ENCODE measurements at regions not wholly inside any gene's neighbourhood (a gene's known extent, or its start where the extent isn't known, plus 50 kb on each side); places are given as distances from the start of the nearest gene placed in this dataset.

- H3K36me3 ChIP-seq, result no peaks in the 10 kb centered on the region
- H3K4me3 ChIP-seq, result no peak overlapping the region
- no peak for TF ChIP-seq POLR2A (IDR thresholded peaks at IDR 0.05)
- TF ChIP-seq CTCF (IDR thresholded peaks at IDR 0.05), result no peak
- WGBS (ENCODE audit: insufficient coverage, low coverage, low lambda C conversion rate, missing lambda C conversion rate), result 70% methylated on average over 1 of the region's 1 CpG
- no peaks in the 10 kb centered on the region for H3K4me1 ChIP-seq
- DNase-seq (no peak), ATAC-seq (no peak)
- no peaks in the 10 kb centered on the region for H3K27me3 ChIP-seq
- H3K9me3 ChIP-seq, result no peaks in the 10 kb centered on the region
- intact Hi-C loops (cut with DNase I), result no loop called here
- no peak overlapping the region for H3K27ac ChIP-seq
Observed at GRCh38 chr16:55123652-55124051, 193.0 kb downstream of the IRX5 start.

DNA sequence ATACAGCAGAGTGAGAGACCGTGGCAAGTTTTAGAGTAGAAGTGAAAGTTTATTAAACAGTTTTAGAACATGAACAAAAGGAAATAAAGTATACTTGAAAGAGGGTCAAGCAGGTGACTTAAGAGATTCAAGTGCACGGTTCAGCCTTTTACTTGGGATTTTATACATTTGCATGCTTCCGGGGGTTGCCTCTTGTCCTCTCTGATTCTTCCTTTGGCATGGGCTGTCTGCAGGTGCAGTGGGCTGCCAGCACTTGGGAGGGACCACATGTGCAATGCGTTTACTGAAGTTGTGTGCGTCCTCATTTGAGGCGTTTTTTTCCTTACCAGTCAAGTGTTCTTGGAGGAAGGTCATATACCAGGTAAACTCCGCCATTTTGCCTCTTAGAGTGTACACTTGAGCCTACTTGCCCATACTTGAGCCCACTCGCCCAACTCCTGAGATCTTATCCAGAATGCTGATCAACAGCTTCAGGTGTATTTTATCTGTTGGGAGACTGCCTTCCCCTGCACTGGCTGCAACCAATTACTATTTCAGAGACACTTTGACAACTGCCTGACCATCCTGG lies 195.2 kb downstream of the IRX5 start:
- Histone ChIP-seq H3K4me3 (no peak overlapping the region), H3K9me3 (no peaks in the 10 kb centered on the region), H3K4me1 (no peaks in the 10 kb centered on the region), H3K36me3 (no peaks in the 10 kb centered on the region), H3K27ac (no peak overlapping the region), H3K27me3 (no peaks in the 10 kb centered on the region)
- DNase-seq, result no peak
- WGBS (ENCODE audit: insufficient coverage, low coverage, low lambda C conversion rate, missing lambda C conversion rate), result 74% methylated on average over 8 of the region's 8 CpGs
- ATAC-seq, result no peak
- TF ChIP-seq CTCF (IDR thresholded peaks at IDR 0.05) (no peak), POLR2A (IDR thresholded peaks at IDR 0.05) (no peak)
- intact Hi-C loops (cut with DNase I), result no loop called here

GRCh38 chr16:55126456-55126855 lies 195.8 kb downstream of the IRX5 start:
- Histone ChIP-seq H3K27me3 (no peaks in the 10 kb centered on the region), H3K4me3 (no peak overlapping the region), H3K9me3 (no peaks in the 10 kb centered on the region), H3K4me1 (no peaks in the 10 kb centered on the region), H3K27ac (no peak overlapping the region), H3K36me3 (no peaks in the 10 kb centered on the region)
- no peak for TF ChIP-seq POLR2A (IDR thresholded peaks at IDR 0.05)
- TF ChIP-seq CTCF (IDR thresholded peaks at IDR 0.05), result no peak
- 63% methylated on average over 7 of the region's 8 CpGs for WGBS (ENCODE audit: insufficient coverage, low coverage, low lambda C conversion rate, missing lambda C conversion rate)
- intact Hi-C loops (cut with DNase I), result no loop called here
- DNase-seq (no peak), ATAC-seq (no peak)

DNA sequence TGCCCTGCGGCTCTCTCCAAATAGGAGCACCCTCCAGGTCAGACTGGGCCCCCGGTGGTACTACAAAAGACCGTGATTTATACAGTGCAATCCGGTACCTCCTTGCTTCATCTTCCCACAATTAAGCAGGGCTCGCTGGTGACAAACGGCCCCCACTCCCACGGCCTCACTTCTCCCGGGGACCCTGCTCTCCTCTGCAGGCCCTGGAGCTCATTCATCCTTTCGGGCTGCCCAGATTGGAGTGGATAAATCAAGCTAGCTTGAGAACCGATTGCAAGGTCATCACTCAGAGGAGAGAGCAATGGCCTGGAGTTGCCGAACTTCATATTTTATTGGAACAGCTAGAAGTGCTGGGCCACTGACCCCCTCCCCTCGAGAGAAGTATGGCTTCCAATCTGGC lies 193.5 kb upstream of the IRX6 start:
- DNase-seq (no peak), ATAC-seq (no peak)
- Histone ChIP-seq H3K36me3 (no peaks in the 10 kb centered on the region), H3K27ac (no peak overlapping the region), H3K4me1 (no peaks in the 10 kb centered on the region), H3K27me3 (no peaks in the 10 kb centered on the region), H3K4me3 (no peak overlapping the region), H3K9me3 (no peaks in the 10 kb centered on the region)
- intact Hi-C loops (cut with DNase I), result no loop called here
- WGBS (ENCODE audit: insufficient coverage, low coverage, low lambda C conversion rate, missing lambda C conversion rate), result 78% methylated on average over 6 of the region's 12 CpGs
- TF ChIP-seq POLR2A (IDR thresholded peaks at IDR 0.05) (no peak), CTCF (IDR thresholded peaks at IDR 0.05) (no peak)

- Histone ChIP-seq H3K9me3 (no peaks in the 10 kb centered on the region), H3K36me3 (no peaks in the 10 kb centered on the region), H3K4me3 (no peak overlapping the region), H3K27me3 (no peaks in the 10 kb centered on the region), H3K27ac (no peak overlapping the region), H3K4me1 (no peaks in the 10 kb centered on the region)
- ATAC-seq, result no peak
- TF ChIP-seq CTCF (IDR thresholded peaks at IDR 0.05) (no peak), POLR2A (IDR thresholded peaks at IDR 0.05) (no peak)
- DNase-seq, result no peak
- intact Hi-C loops (cut with DNase I), result no loop called here
- WGBS (ENCODE audit: insufficient coverage, low coverage, low lambda C conversion rate, missing lambda C conversion rate), result 76% methylated on average over 2 of the region's 2 CpGs
Observed at GRCh38 chr16:55130911-55131310, 193.1 kb upstream of the IRX6 start.
